Calu3 (cell line): ENCODE measurements at regions not wholly inside any gene's neighbourhood (a gene's known extent, or its start where the extent isn't known, plus 50 kb on each side); places are given as distances from the start of the nearest gene placed in this dataset.

Experiments used
- BruUV-seq: library from RNA; stranded (reverse); fragments of 400-500 nt; replicated peaks from 2 replicates; lab custom pipeline; 2021; lab: Mats Ljungman, UMichigan
- CTCF ChIA-PET: fragments of 300-600 bp; sonication (Branson Sonifier 250); formaldehyde crosslinking; loops from one replicate; lab custom pipeline; 2022; ENCODE audit warnings: antibody characterized with exemption; lab: Charles Lee
- DNase-seq: peaks from one replicate; pipeline ENCODE4 v3.0.0; 2022
- H3K27ac Mint-ChIP-seq: one replicate; pipeline ENCODE4 v1.8.0; 2022; ENCODE audit warnings: mixed read lengths; ENCODE audit not compliant: unreplicated experiment
- H3K27me3 Mint-ChIP-seq: one replicate; pipeline ENCODE4 v1.8.0; 2022; ENCODE audit warnings: mixed read lengths; ENCODE audit not compliant: unreplicated experiment
- H3K36me3 Mint-ChIP-seq: one replicate; pipeline ENCODE4 v1.8.0; 2022; ENCODE audit warnings: mild to moderate bottlenecking, moderate library complexity, mixed read lengths; ENCODE audit not compliant: insufficient read depth, unreplicated experiment
- H3K4me1 Mint-ChIP-seq: one replicate; pipeline ENCODE4 v1.8.0; 2022; ENCODE audit warnings: mild to moderate bottlenecking, low read depth, mixed read lengths; ENCODE audit not compliant: unreplicated experiment
- H3K4me3 Mint-ChIP-seq: one replicate; pipeline ENCODE4 v1.8.0; 2022; ENCODE audit warnings: mild to moderate bottlenecking, low read depth, moderate library complexity, mixed read lengths; ENCODE audit not compliant: unreplicated experiment
- H3K9me3 Mint-ChIP-seq: one replicate; pipeline ENCODE4 v1.8.0; 2022; ENCODE audit warnings: low read depth, mixed read lengths; ENCODE audit not compliant: unreplicated experiment
- intact Hi-C: fragments of 100-400 bp; cut with micrococcal nuclease; formaldehyde crosslinking; loops from one replicate; pipeline ENCODE4 v1.10.0; 2022; ENCODE audit not compliant: unreplicated experiment
- TF ChIP-seq, protein P1 (sequence below): fragments of 200-600 bp; IDR thresholded peaks from one replicate; pipeline ENCODE4 v1.8.0; 2022; ENCODE audit warnings: antibody characterized with exemption; ENCODE audit not compliant: unreplicated experiment

DNA sequence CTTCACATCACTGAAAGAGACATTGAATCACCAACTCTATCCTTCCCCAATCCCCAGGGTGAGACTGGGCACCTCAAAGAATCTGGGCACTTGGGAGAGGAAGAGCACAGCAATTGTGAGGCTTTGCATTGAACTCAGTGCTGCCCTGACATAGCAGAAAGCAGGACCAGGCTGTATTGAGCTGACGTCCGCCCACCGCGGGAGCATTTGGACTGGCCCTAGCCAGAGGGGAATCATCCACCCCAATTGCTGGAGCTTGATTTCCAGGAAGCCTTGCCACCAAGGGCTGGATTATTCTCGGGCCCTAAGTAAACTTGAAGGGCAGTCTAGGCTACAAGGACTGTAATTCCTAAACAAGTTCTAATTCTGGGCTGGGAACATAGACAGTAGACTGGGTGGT lies 416.3 kb upstream of the PHF14 start:
- BruUV-seq: no TSS peak
- no peak for DNase-seq
- TF ChIP-seq, protein P1, sequence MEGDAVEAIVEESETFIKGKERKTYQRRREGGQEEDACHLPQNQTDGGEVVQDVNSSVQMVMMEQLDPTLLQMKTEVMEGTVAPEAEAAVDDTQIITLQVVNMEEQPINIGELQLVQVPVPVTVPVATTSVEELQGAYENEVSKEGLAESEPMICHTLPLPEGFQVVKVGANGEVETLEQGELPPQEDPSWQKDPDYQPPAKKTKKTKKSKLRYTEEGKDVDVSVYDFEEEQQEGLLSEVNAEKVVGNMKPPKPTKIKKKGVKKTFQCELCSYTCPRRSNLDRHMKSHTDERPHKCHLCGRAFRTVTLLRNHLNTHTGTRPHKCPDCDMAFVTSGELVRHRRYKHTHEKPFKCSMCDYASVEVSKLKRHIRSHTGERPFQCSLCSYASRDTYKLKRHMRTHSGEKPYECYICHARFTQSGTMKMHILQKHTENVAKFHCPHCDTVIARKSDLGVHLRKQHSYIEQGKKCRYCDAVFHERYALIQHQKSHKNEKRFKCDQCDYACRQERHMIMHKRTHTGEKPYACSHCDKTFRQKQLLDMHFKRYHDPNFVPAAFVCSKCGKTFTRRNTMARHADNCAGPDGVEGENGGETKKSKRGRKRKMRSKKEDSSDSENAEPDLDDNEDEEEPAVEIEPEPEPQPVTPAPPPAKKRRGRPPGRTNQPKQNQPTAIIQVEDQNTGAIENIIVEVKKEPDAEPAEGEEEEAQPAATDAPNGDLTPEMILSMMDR: no peak
- CTCF ChIA-PET: interaction anchor here (0.7 kb wide), 2 partner anchors 15 to 61 kb away, joined by 3 to 4 read pairs; no protein-coding TSS in a partner anchor
- H3K27ac Mint-ChIP-seq: no peak overlapping the region
- no peaks in the 10 kb centered on the region for H3K4me1 Mint-ChIP-seq
- no peaks in the 10 kb centered on the region for H3K36me3 Mint-ChIP-seq
- no peaks in the 10 kb centered on the region for H3K27me3 Mint-ChIP-seq
- H3K4me3 Mint-ChIP-seq: no peak overlapping the region
- no peaks in the 10 kb centered on the region for H3K9me3 Mint-ChIP-seq
- intact Hi-C loops: no loop called here

DNA sequence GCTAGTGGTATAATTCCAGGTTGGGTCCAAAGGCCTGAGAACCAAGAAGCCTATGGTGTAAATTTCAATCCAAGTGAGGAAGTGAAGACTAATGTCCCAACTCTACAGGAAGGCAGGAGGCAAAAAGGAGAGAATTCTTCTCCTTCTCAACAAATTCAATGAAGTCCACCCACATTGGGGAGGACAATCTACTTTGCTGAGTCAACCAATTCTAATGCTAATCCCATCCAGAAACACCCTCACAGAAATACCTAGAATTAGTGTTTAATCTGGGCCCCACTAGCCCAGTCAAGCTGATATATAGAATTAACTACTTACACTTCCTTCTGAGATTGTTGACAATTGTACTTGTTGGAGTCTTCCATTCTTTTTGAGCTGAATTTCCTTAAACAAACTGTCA lies 413.2 kb upstream of the PHF14 start:
- intact Hi-C loops: no loop called here
- H3K27ac Mint-ChIP-seq: no peak overlapping the region
- no peak overlapping the region for H3K4me3 Mint-ChIP-seq
- H3K4me1 Mint-ChIP-seq: no peaks in the 10 kb centered on the region
- no peaks in the 10 kb centered on the region for H3K27me3 Mint-ChIP-seq
- TF ChIP-seq, protein P1: no peak
- no peak for DNase-seq
- no TSS peak for BruUV-seq
- no peaks in the 10 kb centered on the region for H3K9me3 Mint-ChIP-seq
- no peaks in the 10 kb centered on the region for H3K36me3 Mint-ChIP-seq
- CTCF ChIA-PET: interaction anchor here (0.6 kb wide), 1 partner anchor 1122 kb away, joined by 3 read pairs; no protein-coding TSS in a partner anchor

DNA sequence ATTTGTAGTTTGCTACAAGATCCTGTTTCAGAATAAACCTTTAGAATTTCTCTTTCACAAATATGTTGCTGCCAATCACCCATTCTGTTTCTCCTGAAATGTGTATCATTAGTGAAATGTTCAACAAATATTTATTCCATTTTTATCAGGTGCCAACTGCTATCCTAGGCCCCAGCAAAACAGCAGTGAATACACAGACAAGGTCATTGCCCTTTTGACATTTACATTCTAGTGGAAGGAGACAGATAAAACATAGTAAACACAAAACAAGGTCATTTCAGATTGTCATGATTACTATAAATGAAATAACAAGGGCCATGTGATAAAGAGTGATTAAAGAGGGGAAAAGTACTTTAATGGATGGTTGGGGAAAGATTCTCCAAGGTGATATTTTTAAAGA lies 404.8 kb upstream of the PHF14 start:
- CTCF ChIA-PET: no interaction called here
- BruUV-seq: no TSS peak
- TF ChIP-seq, protein P1: no peak
- no peak for DNase-seq
- no peak overlapping the region for H3K4me3 Mint-ChIP-seq
- no peaks in the 10 kb centered on the region for H3K4me1 Mint-ChIP-seq
- intact Hi-C loops: no loop called here
- no peaks in the 10 kb centered on the region for H3K27me3 Mint-ChIP-seq
- no peaks in the 10 kb centered on the region for H3K36me3 Mint-ChIP-seq
- H3K27ac Mint-ChIP-seq: no peak overlapping the region
- no peaks in the 10 kb centered on the region for H3K9me3 Mint-ChIP-seq

DNA sequence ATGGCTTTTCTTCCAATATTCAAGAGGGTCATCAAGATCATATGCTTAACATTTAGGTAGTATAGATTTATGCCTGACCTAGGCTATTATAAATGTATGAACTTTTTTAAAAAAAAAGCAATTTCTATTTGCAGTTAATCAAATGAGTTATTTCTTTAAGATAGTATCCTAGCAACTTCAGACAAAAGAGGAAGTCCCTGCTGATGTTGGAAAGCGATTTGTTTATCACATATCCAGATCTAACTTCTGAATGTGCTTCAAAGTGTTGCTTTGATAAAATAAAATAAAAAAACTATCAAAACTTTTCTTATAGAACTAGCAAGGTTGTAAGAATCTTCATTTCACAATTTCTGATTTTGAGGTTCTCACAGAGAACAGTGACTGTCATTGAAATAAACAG lies 401.9 kb upstream of the PHF14 start:
- no peaks in the 10 kb centered on the region for H3K4me1 Mint-ChIP-seq
- CTCF ChIA-PET: interaction anchor here (0.6 kb wide), 1 partner anchor 15 kb away, joined by 4 read pairs; no protein-coding TSS in a partner anchor
- DNase-seq: no peak
- TF ChIP-seq, protein P1: no peak
- no peaks in the 10 kb centered on the region for H3K27me3 Mint-ChIP-seq
- H3K4me3 Mint-ChIP-seq: no peak overlapping the region
- intact Hi-C loops: no loop called here
- no peaks in the 10 kb centered on the region for H3K9me3 Mint-ChIP-seq
- no peaks in the 10 kb centered on the region for H3K36me3 Mint-ChIP-seq
- H3K27ac Mint-ChIP-seq: no peak overlapping the region
- BruUV-seq: no TSS peak
